ENCODE measurements at regions not wholly inside any gene's neighbourhood (a gene's known extent, or its start where the extent isn't known, plus 50 kb on each side); places are given as distances from the start of the nearest gene placed in this dataset.

DNA sequence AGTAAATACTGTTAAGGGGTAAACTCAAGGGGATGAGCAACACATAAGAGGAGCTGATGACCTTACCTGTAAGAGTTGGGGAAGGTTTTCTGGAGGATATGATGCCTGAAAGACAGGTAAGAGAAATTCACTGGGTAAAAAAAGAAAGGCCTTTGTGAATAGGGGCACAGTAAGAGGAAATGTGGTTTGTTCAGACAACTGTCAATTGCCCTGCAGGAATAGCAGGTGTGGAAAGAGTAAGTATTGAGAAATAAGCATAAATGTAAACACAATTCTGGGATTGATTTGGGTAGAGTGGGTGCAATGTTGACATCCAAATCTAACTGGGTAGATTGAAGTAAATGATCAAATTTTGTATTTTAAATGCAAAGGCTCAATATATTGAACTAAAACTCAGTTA is 670.0 kb downstream of the DHX35 start:
- H3K27ac ChIP-seq, result no peak overlapping the region
- no peaks in the 10 kb centered on the region for H3K27me3 ChIP-seq
- no peaks in the 10 kb centered on the region for H3K36me3 ChIP-seq
- H3K9me3 ChIP-seq, result no peaks in the 10 kb centered on the region
- TF ChIP-seq, protein P1, sequence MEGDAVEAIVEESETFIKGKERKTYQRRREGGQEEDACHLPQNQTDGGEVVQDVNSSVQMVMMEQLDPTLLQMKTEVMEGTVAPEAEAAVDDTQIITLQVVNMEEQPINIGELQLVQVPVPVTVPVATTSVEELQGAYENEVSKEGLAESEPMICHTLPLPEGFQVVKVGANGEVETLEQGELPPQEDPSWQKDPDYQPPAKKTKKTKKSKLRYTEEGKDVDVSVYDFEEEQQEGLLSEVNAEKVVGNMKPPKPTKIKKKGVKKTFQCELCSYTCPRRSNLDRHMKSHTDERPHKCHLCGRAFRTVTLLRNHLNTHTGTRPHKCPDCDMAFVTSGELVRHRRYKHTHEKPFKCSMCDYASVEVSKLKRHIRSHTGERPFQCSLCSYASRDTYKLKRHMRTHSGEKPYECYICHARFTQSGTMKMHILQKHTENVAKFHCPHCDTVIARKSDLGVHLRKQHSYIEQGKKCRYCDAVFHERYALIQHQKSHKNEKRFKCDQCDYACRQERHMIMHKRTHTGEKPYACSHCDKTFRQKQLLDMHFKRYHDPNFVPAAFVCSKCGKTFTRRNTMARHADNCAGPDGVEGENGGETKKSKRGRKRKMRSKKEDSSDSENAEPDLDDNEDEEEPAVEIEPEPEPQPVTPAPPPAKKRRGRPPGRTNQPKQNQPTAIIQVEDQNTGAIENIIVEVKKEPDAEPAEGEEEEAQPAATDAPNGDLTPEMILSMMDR (IDR thresholded peaks at IDR 0.05), result no peak
- TF ChIP-seq POLR2A (IDR thresholded peaks at IDR 0.05) (no peak), POLR2AphosphoS5 (IDR thresholded peaks at IDR 0.05; ENCODE audit: insufficient read depth in 1 of 2, low read depth in 1 of 2) (no peak)
- intact Hi-C loops (cut with DNase I), result no loop called here
- H3K4me3 ChIP-seq, result no peak overlapping the region
- no peaks in the 10 kb centered on the region for H3K4me1 ChIP-seq
- no peak for DNase-seq (ENCODE audit: extremely low spot score in 2 of 2)

DNA sequence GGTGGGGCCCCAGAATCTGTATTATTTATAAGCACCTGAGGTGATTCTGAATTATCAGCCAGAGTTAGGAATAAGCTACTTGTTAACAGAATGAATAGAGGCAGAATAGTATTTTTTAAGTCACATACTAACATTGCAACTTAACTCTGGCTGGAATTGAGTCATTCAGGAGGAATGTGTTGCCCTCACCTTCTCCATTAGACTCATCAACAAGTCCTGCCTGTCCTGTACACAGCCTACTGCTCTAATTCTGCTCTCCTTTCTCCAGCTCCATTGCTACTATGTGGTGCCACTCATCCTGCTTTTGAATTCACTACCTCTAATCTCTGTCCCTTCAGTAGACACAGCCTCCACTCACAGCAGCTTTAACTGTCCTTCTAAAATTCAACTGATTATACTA is 669.4 kb downstream of the DHX35 start:
- Histone ChIP-seq H3K9me3 (no peaks in the 10 kb centered on the region), H3K27ac (no peak overlapping the region), H3K4me1 (no peaks in the 10 kb centered on the region), H3K36me3 (no peaks in the 10 kb centered on the region), H3K27me3 (no peaks in the 10 kb centered on the region), H3K4me3 (no peak overlapping the region)
- TF ChIP-seq POLR2AphosphoS5 (IDR thresholded peaks at IDR 0.05; ENCODE audit: insufficient read depth in 1 of 2, low read depth in 1 of 2), result no peak
- TF ChIP-seq POLR2A (IDR thresholded peaks at IDR 0.05), result no peak
- TF ChIP-seq, protein P1 (IDR thresholded peaks at IDR 0.05), result no peak
- DNase-seq (ENCODE audit: extremely low spot score in 2 of 2), result no peak
- intact Hi-C loops (cut with DNase I), result no loop called here

DNA sequence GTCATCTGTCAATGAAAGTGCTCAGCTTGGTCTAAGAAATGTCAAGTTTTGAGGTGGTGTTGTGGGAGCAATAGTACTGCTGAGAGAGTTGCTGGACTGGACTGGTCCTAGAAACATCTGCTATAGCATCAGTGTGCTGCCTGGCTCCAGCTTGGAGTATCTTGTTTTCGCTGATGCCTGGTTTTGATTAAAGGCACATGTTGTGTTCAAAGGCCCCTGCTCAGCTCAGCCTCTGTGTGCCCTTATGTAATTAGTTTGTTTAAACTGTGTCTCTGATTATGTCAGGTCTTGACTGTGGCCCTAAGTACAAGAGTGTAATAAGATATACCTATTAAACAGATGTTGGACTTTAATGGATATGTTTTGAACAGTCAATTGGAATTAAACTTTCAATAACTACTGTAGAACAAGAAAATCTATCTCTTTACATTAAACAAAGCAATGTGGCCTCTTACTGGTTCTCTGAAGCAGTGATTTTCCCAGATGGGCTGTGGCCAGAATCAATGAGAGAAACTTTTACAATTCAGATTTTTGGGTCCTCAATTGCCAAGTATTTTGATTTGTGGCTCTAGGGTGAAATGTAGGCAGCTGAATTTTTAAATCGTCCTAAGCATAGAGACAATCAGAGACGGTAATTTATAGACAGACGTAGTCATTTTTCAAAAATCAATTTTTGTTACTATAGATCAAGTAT is 668.2 kb downstream of the DHX35 start:
- H3K4me1 ChIP-seq, result no peaks in the 10 kb centered on the region
- H3K4me3 ChIP-seq, result no peak overlapping the region
- TF ChIP-seq, protein P1 (IDR thresholded peaks at IDR 0.05), result no peak
- TF ChIP-seq POLR2A (IDR thresholded peaks at IDR 0.05), result no peak
- no peak for TF ChIP-seq POLR2AphosphoS5 (IDR thresholded peaks at IDR 0.05; ENCODE audit: insufficient read depth in 1 of 2, low read depth in 1 of 2)
- intact Hi-C loops (cut with DNase I), result no loop called here
- no peaks in the 10 kb centered on the region for H3K36me3 ChIP-seq
- no peak overlapping the region for H3K27ac ChIP-seq
- DNase-seq (ENCODE audit: extremely low spot score in 2 of 2), result no peak
- no peaks in the 10 kb centered on the region for H3K27me3 ChIP-seq
- H3K9me3 ChIP-seq, result no peaks in the 10 kb centered on the region

DNA sequence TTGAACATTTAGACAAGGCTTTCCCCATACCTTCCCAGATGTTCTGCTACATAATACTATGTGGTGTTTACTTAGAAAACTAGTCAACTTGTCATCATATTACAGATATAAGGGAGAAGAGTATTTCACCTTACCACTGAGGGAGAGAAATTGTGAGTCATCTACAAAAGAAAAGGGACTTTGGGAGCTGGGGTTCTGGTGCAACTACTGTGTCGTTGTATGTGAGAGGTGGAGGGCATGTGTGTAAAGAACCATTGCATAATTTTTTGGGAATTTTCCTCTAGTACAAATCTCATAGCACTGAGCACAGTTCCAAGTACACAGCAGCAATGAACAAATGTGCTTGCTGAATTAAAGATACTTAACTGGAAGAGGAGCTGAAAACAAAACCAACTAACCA is 665.6 kb downstream of the DHX35 start:
- no peak for TF ChIP-seq POLR2AphosphoS5 (IDR thresholded peaks at IDR 0.05; ENCODE audit: insufficient read depth in 1 of 2, low read depth in 1 of 2)
- TF ChIP-seq, protein P1 (IDR thresholded peaks at IDR 0.05), result no peak
- no peak for TF ChIP-seq POLR2A (IDR thresholded peaks at IDR 0.05)
- no peak for DNase-seq (ENCODE audit: extremely low spot score in 2 of 2)
- H3K4me3 ChIP-seq, result no peak overlapping the region
- H3K4me1 ChIP-seq, result peaks cover 10% of the 10 kb centered on the region
- no peak overlapping the region for H3K27ac ChIP-seq
- H3K36me3 ChIP-seq, result no peaks in the 10 kb centered on the region
- no peaks in the 10 kb centered on the region for H3K27me3 ChIP-seq
- no peaks in the 10 kb centered on the region for H3K9me3 ChIP-seq
- intact Hi-C loops (cut with DNase I), result no loop called here

DNA sequence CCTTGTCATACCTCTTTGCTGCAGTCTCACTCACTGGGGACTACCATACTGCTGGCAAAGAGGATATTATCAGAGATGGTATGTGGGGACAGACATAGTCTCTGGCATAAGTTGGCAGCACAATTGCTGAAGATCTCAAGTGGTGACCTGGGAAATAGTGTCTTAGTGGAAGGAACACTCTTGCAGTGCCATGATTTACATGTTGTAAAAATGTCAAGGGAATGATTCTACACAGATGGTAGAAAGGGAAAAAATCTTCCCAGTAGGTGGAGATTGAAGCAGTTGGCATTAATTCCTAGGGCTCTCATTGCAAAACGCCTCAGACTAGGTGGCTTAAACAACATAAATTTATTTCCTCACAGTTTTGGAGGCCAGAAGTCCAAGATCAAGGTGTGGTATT is 662.2 kb downstream of the DHX35 start:
- Histone ChIP-seq H3K4me3 (no peak overlapping the region), H3K27me3 (no peaks in the 10 kb centered on the region), H3K36me3 (no peaks in the 10 kb centered on the region), H3K4me1 (peaks cover 12% of the 10 kb centered on the region), H3K27ac (peak overlapping the region; percentile 31), H3K9me3 (no peaks in the 10 kb centered on the region)
- DNase-seq (ENCODE audit: extremely low spot score in 2 of 2), result no peak
- intact Hi-C loops (cut with DNase I), result no loop called here
- TF ChIP-seq POLR2AphosphoS5 (IDR thresholded peaks at IDR 0.05; ENCODE audit: insufficient read depth in 1 of 2, low read depth in 1 of 2), result no peak
